PC-9 (cell line): ENCODE measurements at regions not wholly inside any gene's neighbourhood (a gene's known extent, or its start where the extent isn't known, plus 50 kb on each side); places are given as distances from the start of the nearest gene placed in this dataset.

Source experiments
- BruUV-seq: library from RNA; stranded (reverse); fragments of 400-500 nt; replicated peaks from 2 replicates; lab custom pipeline; 2021; lab: Mats Ljungman, UMichigan
- CTCF ChIA-PET: fragments of 300-600 bp; sonication (Branson Sonifier 250); formaldehyde crosslinking; loops from one replicate; lab custom pipeline; 2022; ENCODE audit warnings: antibody characterized with exemption; lab: Charles Lee
- POLR2A ChIA-PET: fragments of 300-600 bp; sonication (Branson Sonifier 250); formaldehyde crosslinking; loops from one replicate; lab custom pipeline; 2022; ENCODE audit warnings: antibody characterized with exemption; ENCODE audit not compliant: unreplicated experiment; lab: Charles Lee
- DNase-seq, 2 experiments: peaks; one replicate each; pipeline versions ENCODE4 v3.0.0 to v3.0.0-alpha.2; 2015 to 2022; ENCODE audit warnings: mixed read lengths in 1 of 2
- H2AFZ ChIP-seq: fragments of 200-600 bp; sonication (generic); 2 replicates; pipeline ENCODE4 v1.8.1; 2017; ENCODE audit warnings: antibody characterized with exemption
- H3F3A ChIP-seq: fragments of 200-600 bp; sonication (generic); 2 replicates; pipeline ENCODE4 v1.8.1; 2017; ENCODE audit warnings: antibody characterized with exemption, mild to moderate bottlenecking, low read depth; ENCODE audit not compliant: insufficient read depth
- H3K27ac ChIP-seq: fragments of 200-600 bp; sonication (generic); 2 replicates; pipeline ENCODE4 v1.6.1; 2016; ENCODE audit warnings: mixed run types
- H3K27me3 ChIP-seq: fragments of 200-600 bp; sonication (generic); 2 replicates; pipeline ENCODE4 v1.6.1; 2016; ENCODE audit warnings: low read depth, mixed run types; ENCODE audit not compliant: insufficient read depth
- H3K36me3 ChIP-seq: fragments of 200-600 bp; sonication (generic); 2 replicates; pipeline ENCODE4 v1.6.1; 2016; ENCODE audit warnings: low read depth, mixed run types
- H3K4me1 ChIP-seq: fragments of 200-600 bp; sonication (generic); replicated peaks from 2 replicates; pipeline ENCODE4 v1.6.1; 2016; ENCODE audit warnings: mixed run types; ENCODE audit not compliant: insufficient read depth
- H3K4me2 ChIP-seq: fragments of 200-600 bp; sonication (generic); 2 replicates; pipeline ENCODE4 v1.6.1; 2017; ENCODE audit warnings: mixed run types
- H3K4me3 ChIP-seq: fragments of 200-600 bp; sonication (generic); 2 replicates; pipeline ENCODE4 v1.6.1; 2016; ENCODE audit warnings: mixed run types
- H3K79me2 ChIP-seq: fragments of 200-600 bp; sonication (generic); 2 replicates; pipeline ENCODE4 v1.6.1; 2017; ENCODE audit warnings: low read depth, mixed run types
- H3K9me2 ChIP-seq: fragments of 200-600 bp; sonication (generic); 2 replicates; pipeline ENCODE4 v1.8.1; 2017; ENCODE audit warnings: mild to moderate bottlenecking; ENCODE audit not compliant: insufficient read depth
- H3K9me3 ChIP-seq: fragments of 200-600 bp; sonication (generic); 2 replicates; pipeline ENCODE4 v1.8.1; 2016; ENCODE audit warnings: low read depth; ENCODE audit not compliant: insufficient read depth
- H4K20me1 ChIP-seq: fragments of 200-600 bp; sonication (generic); 2 replicates; pipeline ENCODE4 v1.8.1; 2017; ENCODE audit not compliant: insufficient read depth
- CTCF ChIP-seq: fragments of 200-600 bp; sonication (generic); conservative IDR thresholded peaks from 2 replicates; pipeline ENCODE4 v1.6.1; 2017; ENCODE audit warnings: mixed run types, antibody characterized with exemption, mild to moderate bottlenecking, moderate library complexity
- EZH2 ChIP-seq: fragments of 200-600 bp; sonication (generic); IDR thresholded peaks from 2 replicates; pipeline ENCODE4 v1.8.0; 2017; ENCODE audit warnings: antibody characterized with exemption, low read depth
- intact Hi-C: fragments of 100-400 bp; cut with micrococcal nuclease; formaldehyde crosslinking; loops from one replicate; pipeline ENCODE4 v1.10.0; 2022; ENCODE audit not compliant: unreplicated experiment

- Histone ChIP-seq H4K20me1 (no peaks in the 10 kb centered on the region), H3K4me3 (no peak overlapping the region), H3K36me3 (no peaks in the 10 kb centered on the region), H3K4me2 (no peak overlapping the region), H3K4me1 (peaks cover 13% of the 10 kb centered on the region), H3K27ac (no peak overlapping the region), H3F3A (peaks cover 17% of the 10 kb centered on the region), H3K27me3 (no peaks in the 10 kb centered on the region), H2AFZ (no peak overlapping the region), H3K9me3 (no peaks in the 10 kb centered on the region), H3K9me2 (no peaks in the 10 kb centered on the region), H3K79me2 (no peaks in the 10 kb centered on the region)
- intact Hi-C loops: no loop called here
- no peak for DNase-seq
- TF ChIP-seq CTCF (no peak), EZH2 (no peak)
- no TSS peak for BruUV-seq
- ChIA-PET CTCF (no interaction called here), POLR2A (no interaction called here)
Measured at GRCh38 chr2:120491111-120491625, 145.2 kb downstream of the INHBB start.

GRCh38 chr2:120493231-120493630 is 147.3 kb downstream of the INHBB start:
- intact Hi-C loops: no loop called here
- Histone ChIP-seq H3K4me1 (no peaks in the 10 kb centered on the region), H3K9me2 (no peaks in the 10 kb centered on the region), H2AFZ (no peak overlapping the region), H3K4me2 (no peak overlapping the region), H3K36me3 (no peaks in the 10 kb centered on the region), H3K9me3 (no peaks in the 10 kb centered on the region), H4K20me1 (no peaks in the 10 kb centered on the region), H3K27ac (no peak overlapping the region), H3F3A (0 out of 2 replicates have a peak, but pooled peaks cover 8% of the 10 kb centered on the region), H3K27me3 (no peaks in the 10 kb centered on the region), H3K79me2 (no peaks in the 10 kb centered on the region), H3K4me3 (no peak overlapping the region)
- ChIA-PET CTCF (no interaction called here), POLR2A (no interaction called here)
- TF ChIP-seq EZH2 (no peak), CTCF (no peak)
- BruUV-seq: no TSS peak
- DNase-seq: no peak

GRCh38 chr2:120494446-120494845 is 148.5 kb downstream of the INHBB start:
- CTCF ChIA-PET: no interaction called here
- no peak for DNase-seq
- intact Hi-C loops: no loop called here
- Histone ChIP-seq H3F3A (0 out of 2 replicates have a peak, but pooled peaks cover 8% of the 10 kb centered on the region), H3K4me1 (no peaks in the 10 kb centered on the region), H3K27me3 (no peaks in the 10 kb centered on the region), H3K79me2 (no peaks in the 10 kb centered on the region), H2AFZ (no peak overlapping the region), H3K36me3 (no peaks in the 10 kb centered on the region), H3K4me3 (no peak overlapping the region), H3K4me2 (no peak overlapping the region), H4K20me1 (no peaks in the 10 kb centered on the region), H3K9me3 (no peaks in the 10 kb centered on the region), H3K9me2 (no peaks in the 10 kb centered on the region), H3K27ac (no peak overlapping the region)
- POLR2A ChIA-PET: no interaction called here
- no peak for TF ChIP-seq CTCF
- TF ChIP-seq EZH2: no peak
- no TSS peak for BruUV-seq
